GM23248 (cell line): ENCODE measurements at regions not wholly inside any gene's neighbourhood (a gene's known extent, or its start where the extent isn't known, plus 50 kb on each side); places are given as distances from the start of the nearest gene placed in this dataset.

Experiments used
- DNase-seq: peaks from one replicate; pipeline ENCODE4 v3.0.0-alpha.2; 2015
- H2AFZ ChIP-seq: fragments of 200-600 bp; sonication (generic); 2 replicates; pipeline ENCODE4 v1.6.1; 2016; ENCODE audit warnings: antibody characterized with exemption
- H3F3A ChIP-seq: fragments of 200-600 bp; sonication (generic); 2 replicates; pipeline ENCODE4 v1.6.1; 2016; ENCODE audit warnings: mild to moderate bottlenecking, antibody characterized with exemption, mixed run types; ENCODE audit not compliant: insufficient read depth
- H3K27ac ChIP-seq: fragments of 200-600 bp; sonication (generic); 2 replicates; pipeline ENCODE4 v1.5.1; 2016; ENCODE audit warnings: mild to moderate bottlenecking
- H3K27me3 ChIP-seq: fragments of 200-600 bp; sonication (generic); replicated peaks from 2 replicates; pipeline ENCODE4 v1.6.1; 2016; ENCODE audit warnings: mild to moderate bottlenecking; ENCODE audit not compliant: insufficient read depth
- H3K36me3 ChIP-seq: fragments of 200-600 bp; sonication (generic); 2 replicates; pipeline ENCODE4 v1.6.1; 2016; ENCODE audit warnings: low read depth, mild to moderate bottlenecking
- H3K4me1 ChIP-seq: fragments of 200-600 bp; sonication (generic); 2 replicates; pipeline ENCODE4 v1.6.1; 2016; ENCODE audit warnings: mild to moderate bottlenecking; ENCODE audit not compliant: insufficient read depth
- H3K4me2 ChIP-seq: fragments of 200-600 bp; sonication (generic); one replicate; pipeline ENCODE4 v1.6.1; 2016; ENCODE audit warnings: mild to moderate bottlenecking; ENCODE audit not compliant: unreplicated experiment
- H3K4me3 ChIP-seq: fragments of 200-600 bp; sonication (generic); 2 replicates; pipeline ENCODE4 v1.5.1; 2016; ENCODE audit warnings: mild to moderate bottlenecking
- H3K79me2 ChIP-seq: fragments of 200-600 bp; sonication (generic); 2 replicates; pipeline ENCODE4 v1.6.1; 2016; ENCODE audit warnings: mild to moderate bottlenecking; ENCODE audit not compliant: insufficient read depth
- H3K9ac ChIP-seq: fragments of 200-600 bp; sonication (generic); 2 replicates; pipeline ENCODE4 v1.6.1; 2016; ENCODE audit warnings: mild to moderate bottlenecking
- H3K9me2 ChIP-seq: fragments of 200-600 bp; sonication (generic); 2 replicates; pipeline ENCODE4 v1.6.1; 2016; ENCODE audit warnings: mixed run types, mild to moderate bottlenecking, moderate library complexity; ENCODE audit not compliant: insufficient read depth
- H3K9me3 ChIP-seq: fragments of 200-600 bp; sonication (generic); one replicate; pipeline ENCODE4 v1.6.1; 2017; ENCODE audit warnings: low read depth
- H4K20me1 ChIP-seq: fragments of 200-600 bp; sonication (generic); 2 replicates; pipeline ENCODE4 v1.6.0; 2016; ENCODE audit not compliant: insufficient read depth
- EZH2 ChIP-seq: fragments of 200-600 bp; sonication (generic); IDR thresholded peaks from 2 replicates; pipeline ENCODE4 v1.6.1; 2018; ENCODE audit warnings: antibody characterized with exemption, mild to moderate bottlenecking; ENCODE audit not compliant: insufficient read depth, poor library complexity, severe bottlenecking
- EZH2phosphoT487 ChIP-seq: fragments of 200-600 bp; sonication (generic); IDR thresholded peaks from 2 replicates; pipeline ENCODE4 v1.6.1; 2018; ENCODE audit warnings: antibody characterized with exemption, moderate library complexity, mild to moderate bottlenecking, low read depth; ENCODE audit not compliant: insufficient read depth
- WGBS, 2 experiments: methylation state at CpG; one replicate each; pipeline ENCODE4 v1.1.6; 2015 to 2017; ENCODE audit warnings: low lambda C conversion rate in 2 of 2, low coverage in 1 of 2; ENCODE audit errors: missing lambda C conversion rate in 2 of 2; 5-methylcytosine and 5-hydroxymethylcytosine counted together
- in situ Hi-C: fragments of 300-500 bp; cut with MboI; formaldehyde crosslinking; loops from 2 replicates; pipeline ENCODE4 v1.15.0; 2020

DNA sequence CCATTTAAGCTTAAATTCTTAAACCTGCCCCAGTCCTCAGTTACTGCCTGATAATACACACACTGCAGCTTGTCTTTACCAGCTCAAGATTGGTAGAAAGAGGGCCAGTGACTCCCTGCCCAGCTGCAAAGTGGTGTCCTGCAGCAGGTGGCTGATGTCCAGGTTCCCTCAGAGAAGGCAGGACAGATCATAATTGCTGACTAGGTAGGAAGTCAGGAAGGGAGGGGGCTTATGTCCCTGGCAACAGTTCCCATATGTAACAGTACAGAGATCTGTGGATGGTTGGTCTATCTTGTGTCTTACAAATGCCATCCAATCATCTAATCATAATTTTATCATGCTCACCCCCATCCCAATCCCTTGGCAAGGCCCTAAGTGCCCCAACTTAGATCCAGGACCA lies 492.1 kb upstream of the PPP2R3A start:
- Histone ChIP-seq H3K9me3 (no peaks in the 10 kb centered on the region), H3K4me1 (no peaks in the 10 kb centered on the region), H3K27ac (no peak overlapping the region), H3K79me2 (no peaks in the 10 kb centered on the region), H3K36me3 (no peaks in the 10 kb centered on the region), H3K4me3 (no peak overlapping the region), H3K9ac (no peak overlapping the region), H3K27me3 (no peaks in the 10 kb centered on the region), H3F3A (no peaks in the 10 kb centered on the region), H4K20me1 (no peaks in the 10 kb centered on the region), H3K9me2 (no peaks in the 10 kb centered on the region), H3K4me2 (no peak overlapping the region), H2AFZ (no peak overlapping the region)
- in situ Hi-C loops, result no loop called here
- TF ChIP-seq EZH2phosphoT487 (no peak), EZH2 (no peak)
- DNase-seq, result no peak

DNA sequence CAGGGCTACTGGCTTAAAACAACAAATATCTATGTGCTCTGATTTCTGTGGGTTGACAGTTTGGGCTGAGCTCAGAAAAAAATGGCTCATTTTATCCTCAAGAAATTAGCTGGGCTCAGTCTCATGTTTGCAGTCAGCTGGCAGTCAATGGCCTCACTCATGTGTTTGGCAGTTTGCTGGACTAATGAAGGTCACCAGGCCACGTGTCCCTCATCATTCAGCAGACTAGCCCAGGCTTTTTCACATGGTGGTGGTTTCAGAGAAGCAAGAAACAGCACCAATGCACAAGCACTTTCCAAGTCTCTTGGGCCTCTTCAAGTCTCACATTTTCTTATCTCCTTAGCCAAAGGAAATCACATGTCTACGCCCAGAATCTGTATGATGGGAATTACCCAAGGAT lies 478.3 kb upstream of the PPP2R3A start:
- no peaks in the 10 kb centered on the region for H4K20me1 ChIP-seq
- H3K36me3 ChIP-seq, result no peaks in the 10 kb centered on the region
- in situ Hi-C loops, result no loop called here
- H3F3A ChIP-seq, result no peaks in the 10 kb centered on the region
- no peak overlapping the region for H3K27ac ChIP-seq
- no peak overlapping the region for H3K4me2 ChIP-seq
- no peak overlapping the region for H3K9ac ChIP-seq
- DNase-seq, result no peak
- H3K4me3 ChIP-seq, result no peak overlapping the region
- H3K9me3 ChIP-seq, result no peaks in the 10 kb centered on the region
- H2AFZ ChIP-seq, result no peak overlapping the region
- TF ChIP-seq EZH2phosphoT487 (no peak), EZH2 (no peak)
- H3K4me1 ChIP-seq, result no peaks in the 10 kb centered on the region
- no peaks in the 10 kb centered on the region for H3K79me2 ChIP-seq
- no peaks in the 10 kb centered on the region for H3K9me2 ChIP-seq
- WGBS, 2 experiments, result 14 to 27% methylated on average over 2 of the region's 2 CpGs
- H3K27me3 ChIP-seq, result no peaks in the 10 kb centered on the region

DNA sequence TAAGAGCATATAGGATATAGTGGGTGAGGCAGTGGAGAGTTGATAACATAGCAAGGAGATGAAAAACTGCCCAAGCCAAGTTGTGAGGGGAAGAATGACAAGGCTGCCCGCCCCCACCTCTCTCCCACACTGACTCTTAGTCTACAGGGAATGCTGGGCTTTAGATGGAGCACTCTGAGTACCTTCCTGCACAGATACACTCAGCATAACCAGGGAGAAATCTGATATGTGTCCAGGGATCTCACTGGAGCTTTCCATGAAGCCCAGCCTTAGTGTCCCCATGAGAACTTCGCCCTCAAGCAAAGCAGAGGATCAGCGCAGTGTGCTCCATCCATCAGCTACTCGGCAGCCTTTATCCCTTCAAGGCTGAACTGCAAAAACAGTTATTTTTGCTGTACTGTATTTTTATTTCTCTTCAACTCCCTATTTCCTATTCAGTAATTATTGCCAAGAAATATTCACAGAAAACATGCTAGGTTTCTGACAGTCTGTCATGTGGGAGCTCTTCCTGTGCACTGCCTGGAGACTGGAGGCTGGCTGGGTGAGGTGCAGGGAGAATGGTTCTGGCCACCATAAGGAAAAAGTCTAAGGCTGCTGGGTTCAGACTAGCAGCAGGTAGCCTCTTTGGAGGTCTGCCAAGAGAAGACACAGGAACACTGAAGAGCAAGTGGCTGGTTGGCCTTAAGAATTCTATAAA lies 475.2 kb upstream of the PPP2R3A start:
- H3K4me1 ChIP-seq, result no peaks in the 10 kb centered on the region
- no peak overlapping the region for H2AFZ ChIP-seq
- H3F3A ChIP-seq, result no peaks in the 10 kb centered on the region
- H3K9me3 ChIP-seq, result no peaks in the 10 kb centered on the region
- no peak overlapping the region for H3K4me3 ChIP-seq
- no peaks in the 10 kb centered on the region; the same call in 1 of the 2 replicates for H3K27me3 ChIP-seq
- H3K4me2 ChIP-seq, result no peak overlapping the region
- in situ Hi-C loops, result no loop called here
- H3K27ac ChIP-seq, result no peak overlapping the region
- H3K79me2 ChIP-seq, result no peaks in the 10 kb centered on the region
- no peaks in the 10 kb centered on the region for H4K20me1 ChIP-seq
- TF ChIP-seq EZH2phosphoT487, result no peak
- TF ChIP-seq EZH2, result no peak
- no peak overlapping the region for H3K9ac ChIP-seq
- no peak for DNase-seq
- H3K36me3 ChIP-seq, result no peaks in the 10 kb centered on the region
- WGBS, 2 experiments, result 43 to 47% methylated on average over 4 of the region's 4 CpGs
- no peaks in the 10 kb centered on the region for H3K9me2 ChIP-seq

DNA sequence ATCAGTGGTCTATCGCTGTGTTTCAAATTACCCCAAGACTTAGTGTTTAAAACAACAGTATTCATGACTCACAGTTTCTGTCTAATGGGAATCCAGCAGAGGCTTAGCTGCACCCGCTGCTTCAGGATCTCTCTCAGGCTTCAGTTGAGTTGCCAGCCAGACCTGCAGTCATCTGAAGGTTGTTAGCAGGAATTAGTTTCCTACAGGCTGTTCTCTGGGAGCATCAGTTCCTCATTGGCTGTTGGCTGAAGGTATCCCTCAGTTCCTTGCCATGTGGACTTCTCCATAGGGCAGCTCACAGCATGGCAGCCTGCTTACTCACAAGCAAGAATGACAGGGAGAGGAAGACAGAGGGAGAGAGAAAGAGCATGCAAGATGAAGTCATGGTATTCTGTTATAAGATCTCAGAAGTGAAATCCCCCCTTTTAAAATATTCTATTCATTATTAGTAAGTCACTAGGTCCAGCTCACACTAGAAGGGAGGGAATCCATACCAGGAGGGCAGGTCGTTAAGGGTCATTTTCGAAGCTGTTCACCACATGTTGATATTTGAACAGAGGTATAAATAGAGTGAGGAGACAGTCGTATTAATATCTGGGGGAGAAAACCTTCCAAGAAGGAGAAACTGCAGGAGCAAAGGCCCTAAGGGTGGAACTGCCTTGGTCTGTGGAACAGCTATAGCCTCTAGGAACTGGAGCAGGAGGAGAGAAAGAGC lies 473.9 kb upstream of the PPP2R3A start:
- H3K36me3 ChIP-seq, result no peaks in the 10 kb centered on the region
- TF ChIP-seq EZH2, result no peak
- TF ChIP-seq EZH2phosphoT487, result no peak
- H3K9ac ChIP-seq, result no peak overlapping the region
- no peaks in the 10 kb centered on the region for H3K9me3 ChIP-seq
- 41 to 42% methylated on average over 5 of the region's 5 CpGs for WGBS, 2 experiments
- H3K4me3 ChIP-seq, result no peak overlapping the region
- H3F3A ChIP-seq, result no peaks in the 10 kb centered on the region
- H2AFZ ChIP-seq, result no peak overlapping the region
- no peaks in the 10 kb centered on the region for H3K79me2 ChIP-seq
- no peak overlapping the region for H3K4me2 ChIP-seq
- no peak for DNase-seq
- H3K9me2 ChIP-seq, result no peaks in the 10 kb centered on the region
- no peak overlapping the region for H3K27ac ChIP-seq
- no peaks in the 10 kb centered on the region for H4K20me1 ChIP-seq
- no peaks in the 10 kb centered on the region for H3K4me1 ChIP-seq
- no peaks in the 10 kb centered on the region; the same call in 1 of the 2 replicates for H3K27me3 ChIP-seq
- in situ Hi-C loops, result no loop called here
